Hematopoietic multipotent progenitor cell (in vitro differentiated cells): ENCODE measurements at regions not wholly inside any gene's neighbourhood (a gene's known extent, or its start where the extent isn't known, plus 50 kb on each side); places are given as distances from the start of the nearest gene placed in this dataset. TPM values are rescaled to one million over a fixed set of nuclear protein-coding genes. Genes with fewer than 3 reads are reported as not detected.

ENCODE experiments used
- small RNA-seq: library from RNA; depleted of rRNA; stranded (forward); fragments of <200 nt; gene quantifications from one replicate; pipeline ENCODE3, GENCODE V24; 2012

Small RNA genes in the stretch of these regions (small RNA-seq; reads per million reads assigned to genes)
- gene LINC00328-2P = not detected
- gene RNA5SP24 = not detected
- gene RNU6-55P = not detected
- not detected for gene RNU6-76P
